ENCODE measurements at regions not wholly inside any gene's neighbourhood (a gene's known extent, or its start where the extent isn't known, plus 50 kb on each side); places are given as distances from the start of the nearest gene placed in this dataset.

DNA sequence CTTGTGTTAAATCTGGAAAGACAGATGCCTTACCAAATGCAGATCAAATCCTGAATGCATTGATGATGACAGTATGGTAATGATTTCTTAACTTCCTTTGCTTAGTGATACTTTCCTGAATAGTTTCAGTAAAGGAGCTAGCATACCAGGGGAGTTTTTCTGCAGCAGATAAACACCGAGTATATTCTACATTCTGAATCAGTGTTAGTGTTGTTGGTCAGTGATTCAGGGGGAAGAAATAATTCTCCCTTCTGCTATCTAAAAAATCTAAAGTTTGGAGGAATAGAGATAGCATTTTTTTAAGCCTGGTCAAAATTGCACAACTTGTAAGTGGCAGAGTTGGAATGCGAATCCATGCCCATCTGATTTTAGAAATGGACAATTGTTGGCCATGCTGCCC, 512.2 kb upstream of the MARCKS start:
- no peak for DNase-seq (ENCODE audit: low spot score)

DNA sequence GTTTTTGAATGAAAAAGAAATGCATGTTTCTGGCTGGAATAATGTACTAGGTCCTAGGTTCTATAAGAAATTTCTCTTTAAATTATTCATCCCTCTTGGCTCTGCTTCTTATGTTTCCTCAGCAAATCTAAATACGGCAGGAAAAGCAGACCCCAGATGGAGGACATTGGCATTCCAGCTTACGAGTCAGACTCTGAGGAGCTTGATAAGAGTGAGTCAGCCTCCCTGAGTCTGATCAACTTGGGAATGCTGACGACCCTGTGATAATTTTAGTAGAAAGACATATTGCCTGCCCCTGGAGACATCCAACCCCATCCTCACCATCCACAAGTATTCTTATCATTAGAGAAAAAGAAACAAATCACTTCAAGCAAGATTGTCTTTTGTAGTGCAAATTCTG, 509.7 kb upstream of the MARCKS start:
- DNase-seq (ENCODE audit: low spot score) = no peak

DNA sequence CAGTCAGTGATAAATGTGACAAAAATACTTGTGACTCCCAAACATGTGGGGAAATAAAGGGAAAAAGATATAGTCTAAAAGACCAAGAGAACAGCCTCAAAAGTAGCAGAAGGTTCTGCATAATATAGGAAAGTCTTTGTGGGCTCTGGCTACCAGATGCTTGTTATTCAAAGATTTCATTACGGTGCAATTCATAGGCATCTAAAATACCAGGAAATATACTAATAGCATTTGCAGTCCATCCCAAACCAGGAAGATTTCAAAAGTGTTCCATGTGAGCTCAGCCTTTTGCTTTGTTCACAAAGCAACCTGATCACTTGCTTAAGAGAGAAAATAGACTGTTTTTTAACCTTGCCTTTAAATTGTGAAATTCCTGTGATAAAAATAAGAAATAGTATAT, 506.7 kb upstream of the MARCKS start:
- no peak for DNase-seq (ENCODE audit: low spot score)

DNA sequence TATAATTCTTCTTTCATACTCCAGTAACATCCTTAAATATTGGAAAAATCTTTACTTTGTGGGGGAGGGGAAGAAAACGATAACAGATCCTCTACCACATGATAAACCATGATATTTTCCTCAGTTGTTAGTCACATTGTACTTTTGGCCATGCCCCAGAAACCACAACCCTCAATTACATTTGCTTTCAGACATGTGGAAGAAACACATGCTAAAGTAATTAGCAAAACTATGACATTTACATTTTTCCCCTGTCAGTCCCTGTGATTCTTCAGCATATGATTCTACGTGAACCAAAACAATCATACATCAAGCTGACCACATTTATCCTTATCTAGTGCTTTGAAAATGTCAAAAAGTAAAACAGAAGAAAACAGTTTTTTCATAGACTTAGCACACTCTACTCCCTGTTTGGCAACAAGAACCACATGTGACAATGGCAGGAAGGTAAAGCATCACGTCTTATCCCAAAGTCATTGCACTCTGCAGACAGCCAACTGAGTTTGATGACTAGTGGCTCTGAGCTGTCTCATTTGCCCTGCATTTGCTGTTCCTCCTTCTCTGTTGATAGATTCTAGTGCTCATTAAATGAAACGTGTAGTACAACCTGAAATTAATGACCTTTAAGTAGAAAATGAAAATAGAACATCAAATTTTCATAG, 505.8 kb upstream of the MARCKS start:
- DNase-seq (ENCODE audit: low spot score) = no peak

DNA sequence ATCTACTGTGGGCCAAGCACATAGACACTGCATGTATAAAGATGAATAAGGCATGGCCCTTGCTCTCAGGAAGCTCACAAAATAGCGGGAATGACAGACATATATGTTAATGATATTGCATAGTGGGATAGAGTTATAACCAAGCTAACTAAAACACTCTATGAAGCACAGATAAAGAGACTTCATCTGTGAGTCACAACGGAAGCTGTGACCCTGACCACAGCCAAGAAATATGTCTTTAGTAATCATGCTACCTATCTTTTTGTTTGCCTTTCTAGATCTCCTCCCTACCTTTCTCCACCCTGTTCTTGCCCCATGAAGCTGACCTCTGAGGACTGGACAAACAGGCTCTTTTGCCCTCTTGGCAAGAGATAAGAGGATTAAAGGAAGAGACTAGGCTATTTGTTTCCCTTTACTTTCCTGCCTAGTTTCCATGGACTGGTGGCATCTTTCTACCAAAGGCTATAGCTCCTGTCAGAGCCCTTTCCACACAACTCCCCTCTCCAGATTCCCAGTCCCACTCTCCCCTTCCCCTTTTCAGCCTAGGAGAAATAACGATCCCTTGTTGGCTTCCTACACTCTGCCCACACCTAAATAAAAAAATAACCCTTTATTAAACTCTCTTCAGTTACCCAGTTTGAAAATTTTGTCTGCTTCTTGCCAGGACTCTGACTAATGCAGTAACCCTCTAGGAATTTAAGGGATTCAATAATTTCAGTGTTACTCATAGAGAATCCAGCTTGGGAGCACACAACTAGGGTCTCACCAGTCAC, 504.9 kb upstream of the MARCKS start:
- no peak for DNase-seq (ENCODE audit: low spot score)

DNA sequence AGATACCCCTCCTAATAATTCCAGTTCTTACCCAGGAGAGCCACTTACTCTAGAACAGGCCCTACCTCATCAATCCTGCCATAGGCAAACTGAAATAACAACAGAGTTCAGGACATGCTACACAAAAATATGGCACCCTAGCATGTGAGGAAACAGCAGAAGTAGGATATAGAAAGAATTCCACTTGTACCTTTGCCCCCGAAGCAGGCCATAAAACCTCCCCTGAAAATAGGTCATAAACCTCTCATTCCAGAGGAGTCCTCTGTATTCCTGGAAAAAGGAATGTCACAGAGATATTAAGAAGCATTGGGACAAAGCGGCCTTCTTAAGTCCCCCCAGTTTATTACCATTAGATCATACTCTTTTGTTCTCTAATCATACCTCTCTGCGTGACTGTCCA, 504.3 kb upstream of the MARCKS start:
- no peak for DNase-seq (ENCODE audit: low spot score)

DNA sequence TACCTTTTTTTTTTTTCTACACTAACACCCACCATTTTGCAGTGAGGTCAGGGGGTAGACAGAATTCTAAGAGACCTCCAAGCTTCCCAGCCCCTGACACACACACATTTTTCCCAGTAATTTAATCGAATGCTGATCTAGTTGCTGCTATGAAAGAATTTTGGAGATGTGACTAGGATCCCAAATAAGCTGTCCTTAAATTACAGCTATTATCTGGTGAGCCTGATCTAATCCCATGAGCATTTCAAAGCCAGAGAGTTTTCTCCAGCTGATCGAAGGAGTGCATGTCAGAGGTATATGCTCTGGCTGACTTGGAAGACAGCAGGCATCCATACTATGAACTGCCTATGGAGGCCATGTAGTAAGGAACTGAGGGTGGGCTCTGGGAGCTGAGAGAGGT, 503.8 kb upstream of the MARCKS start:
- DNase-seq (ENCODE audit: low spot score) = no peak

DNA sequence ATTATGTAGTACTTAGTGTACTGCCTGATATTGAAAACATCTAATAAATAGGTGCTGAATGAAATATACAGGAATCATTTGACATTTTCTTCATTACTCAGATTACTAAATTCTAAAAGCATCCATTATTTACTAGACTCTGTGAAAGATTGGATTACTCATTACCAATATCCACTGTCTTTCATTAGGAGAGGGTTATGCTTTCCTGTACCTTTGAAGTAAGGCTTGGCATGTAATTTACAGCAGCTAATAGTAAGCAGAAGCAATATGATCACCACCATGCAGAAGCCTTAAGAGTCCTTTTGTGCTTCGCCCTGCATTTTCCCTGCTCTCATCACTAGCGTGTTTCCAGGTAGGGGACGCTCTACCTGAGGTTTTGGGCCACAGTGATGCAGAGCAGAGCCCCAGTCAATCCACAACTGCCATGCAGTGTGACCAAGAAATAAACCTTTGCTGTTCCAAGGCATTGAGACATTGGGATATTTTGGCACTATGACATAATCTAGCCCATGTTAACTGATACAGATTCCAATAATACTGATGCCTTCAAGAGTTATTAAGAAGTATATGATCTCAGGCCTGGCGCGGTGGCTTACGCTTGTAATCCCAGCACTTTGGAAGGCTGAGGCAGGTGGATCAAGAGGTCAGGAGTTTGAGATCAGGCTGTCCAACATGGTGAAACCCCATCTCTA, 502.8 kb upstream of the MARCKS start:
- DNase-seq (ENCODE audit: low spot score) = no peak

DNA sequence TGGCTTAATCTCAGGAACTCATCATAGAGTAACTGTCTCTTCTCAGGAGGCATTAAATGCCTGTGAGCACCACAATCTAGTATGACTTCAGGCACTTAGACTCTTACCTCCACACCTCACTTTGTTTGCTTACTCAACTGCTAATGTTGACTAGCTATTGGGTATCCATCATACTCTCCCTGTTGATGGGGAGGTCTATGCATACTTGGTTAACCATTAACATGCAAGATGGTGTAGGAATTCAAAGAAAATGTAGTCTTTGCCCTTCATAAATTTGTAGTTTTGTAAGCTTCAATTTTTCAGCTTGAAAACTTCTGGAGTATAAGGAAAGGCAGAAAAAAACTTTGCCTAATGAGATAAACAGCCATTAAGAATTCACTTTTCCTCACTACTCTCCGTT, 501.0 kb upstream of the MARCKS start:
- no peak for DNase-seq (ENCODE audit: low spot score)

DNA sequence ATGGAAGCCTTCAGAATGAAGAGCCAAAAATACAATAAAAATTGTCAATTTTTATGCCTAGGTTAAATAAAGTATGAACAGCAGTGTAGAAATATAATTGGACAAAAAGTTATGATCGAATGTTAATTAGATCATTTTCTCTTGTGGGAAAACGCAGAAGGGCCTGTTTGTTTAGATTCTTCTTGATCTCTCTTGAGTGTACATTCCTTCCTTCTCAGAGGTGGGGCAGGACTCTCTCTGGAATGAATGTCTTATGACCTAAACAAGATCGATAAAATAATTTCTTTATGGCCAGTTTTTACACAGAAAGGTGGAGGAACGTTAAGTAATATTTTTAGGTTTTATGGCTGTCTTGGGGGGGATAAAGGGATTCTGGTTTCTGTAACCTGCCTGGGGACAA, 500.1 kb upstream of the MARCKS start:
- no peak for DNase-seq (ENCODE audit: low spot score)

DNA sequence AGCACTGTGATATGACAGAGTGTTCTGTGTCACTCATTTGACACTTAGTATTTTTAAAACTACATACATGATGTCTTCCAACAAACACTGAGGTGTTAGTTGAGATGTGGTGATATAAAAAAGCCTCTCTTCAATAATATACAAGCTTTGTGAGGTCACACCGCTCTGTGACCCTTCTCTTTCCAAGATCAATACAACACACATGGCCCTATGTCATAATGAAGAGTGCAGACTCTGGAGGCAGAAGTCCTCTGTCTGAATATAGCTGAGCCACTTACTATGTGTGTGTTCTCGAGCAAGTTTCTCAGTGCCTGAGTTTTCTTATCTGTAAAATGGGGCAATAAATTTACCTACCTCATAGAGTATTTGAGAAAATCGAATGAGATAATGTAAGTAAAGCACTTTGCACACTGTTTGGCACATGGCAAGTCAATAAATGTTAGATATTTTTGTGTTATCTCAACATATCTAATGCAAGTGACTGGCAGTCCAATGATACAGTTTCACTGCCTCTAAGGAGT, 499.0 kb upstream of the MARCKS start:
- DNase-seq (ENCODE audit: low spot score) = no peak

DNA sequence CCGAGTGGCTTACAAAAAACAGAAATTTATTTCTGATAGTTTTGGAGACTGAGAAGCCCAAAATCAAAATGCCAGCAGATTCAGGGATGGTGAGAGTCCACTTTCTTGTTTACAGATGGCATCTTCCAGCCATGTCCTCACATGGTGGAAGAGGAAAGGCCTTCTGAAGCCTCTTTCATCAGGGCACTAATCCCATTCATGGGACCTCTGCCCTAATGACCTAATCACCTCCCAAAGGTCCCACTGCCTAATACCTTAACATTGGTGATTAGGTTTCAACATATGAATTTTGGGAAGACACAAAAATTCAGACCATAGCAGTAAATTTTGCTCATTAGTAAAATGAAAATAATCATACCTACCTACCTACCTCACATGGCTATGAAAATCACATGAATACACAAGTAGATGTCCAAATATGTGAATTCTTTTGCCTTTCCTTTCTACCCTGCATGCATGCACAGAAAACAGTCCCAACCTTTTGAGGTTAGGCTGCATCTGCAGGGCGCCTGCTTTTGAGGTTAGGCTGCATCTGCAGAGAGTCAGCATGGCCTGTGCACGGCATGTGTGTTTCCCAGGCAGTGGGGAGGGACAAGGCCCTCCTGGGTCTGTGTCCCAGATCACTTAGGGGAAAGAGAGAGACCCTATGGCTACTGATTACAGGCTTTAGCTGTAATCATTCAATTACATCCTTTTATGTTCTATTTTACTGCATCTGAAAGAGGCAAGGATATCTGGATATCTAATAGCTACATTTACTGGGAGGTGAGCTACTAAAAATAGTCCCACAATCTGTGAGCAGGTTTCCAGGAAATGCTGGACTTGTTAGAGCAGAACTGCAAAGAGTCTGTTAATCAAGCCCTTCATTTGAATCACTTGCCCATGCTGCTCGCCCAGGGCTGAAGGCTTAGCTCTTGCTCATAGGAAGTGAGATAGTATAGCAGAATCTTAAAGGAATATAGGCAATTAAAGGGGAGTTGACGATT, 497.7 kb upstream of the MARCKS start:
- DNase-seq (ENCODE audit: low spot score) = no peak

DNA sequence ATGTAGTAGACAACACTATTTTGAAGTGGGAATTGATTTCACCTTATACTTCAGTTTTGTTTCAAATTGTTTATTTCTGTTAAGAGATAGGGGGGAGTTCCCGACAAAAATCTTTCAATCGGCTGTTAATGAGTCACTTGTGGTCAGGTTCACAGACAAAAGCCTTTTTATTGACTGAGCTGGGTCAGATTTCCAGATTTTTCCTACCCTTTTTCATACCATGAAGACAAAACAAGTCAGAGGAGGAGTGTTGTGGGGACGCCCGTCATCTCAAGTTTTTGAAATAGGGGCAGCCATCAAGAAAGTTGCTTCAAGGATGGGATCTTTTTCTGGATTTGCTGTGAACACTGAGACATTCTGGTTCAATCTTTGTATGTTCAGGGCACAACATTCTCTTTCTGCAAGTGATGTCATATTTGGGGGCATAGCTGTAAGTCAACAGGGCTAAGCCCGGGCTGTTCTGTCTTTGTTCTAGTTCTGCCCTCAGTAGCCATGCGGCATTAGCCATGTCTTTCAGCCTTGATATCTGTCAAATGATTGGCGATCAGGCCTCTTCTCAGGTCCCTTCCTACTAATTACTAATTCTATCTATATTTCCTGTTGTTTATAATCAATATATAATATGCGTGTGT, 496.0 kb upstream of the MARCKS start:
- peak; percentile 62 for DNase-seq (ENCODE audit: low spot score)

DNA sequence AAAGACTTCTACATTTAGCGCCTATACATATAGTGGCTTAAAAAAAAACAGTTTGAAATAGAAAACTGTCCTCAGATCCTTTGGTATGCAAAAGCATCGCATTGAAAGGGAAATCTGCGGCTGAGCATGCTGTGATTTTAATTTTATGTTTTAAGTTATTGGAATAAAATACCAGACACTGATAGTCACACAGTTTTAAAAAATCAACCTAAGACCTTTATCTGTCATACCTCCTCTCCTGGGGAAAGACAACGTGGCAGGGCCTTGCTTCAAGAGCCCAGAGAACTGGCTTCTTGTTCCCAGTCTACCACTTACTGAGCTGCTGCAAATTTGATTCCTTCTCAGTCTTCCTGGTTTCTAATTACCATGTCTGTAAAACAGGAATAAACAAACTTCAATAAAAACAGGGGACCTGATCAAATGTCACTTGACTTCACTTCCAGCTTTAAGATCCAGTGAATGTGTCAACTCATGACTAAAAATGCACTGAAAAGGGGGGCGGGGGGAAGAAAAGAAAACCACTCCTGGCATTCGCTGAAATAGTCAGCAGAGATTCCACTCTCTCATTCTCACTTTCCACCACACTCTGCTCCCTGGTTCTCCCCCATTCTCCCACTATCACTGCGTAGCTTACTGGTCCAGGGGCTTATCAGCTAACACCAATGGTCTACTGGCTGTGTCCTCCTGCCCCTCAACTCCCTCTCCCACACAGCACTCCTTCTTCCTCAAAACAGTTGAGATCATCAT, 494.7 kb upstream of the MARCKS start:
- DNase-seq (ENCODE audit: low spot score) = no peak

DNA sequence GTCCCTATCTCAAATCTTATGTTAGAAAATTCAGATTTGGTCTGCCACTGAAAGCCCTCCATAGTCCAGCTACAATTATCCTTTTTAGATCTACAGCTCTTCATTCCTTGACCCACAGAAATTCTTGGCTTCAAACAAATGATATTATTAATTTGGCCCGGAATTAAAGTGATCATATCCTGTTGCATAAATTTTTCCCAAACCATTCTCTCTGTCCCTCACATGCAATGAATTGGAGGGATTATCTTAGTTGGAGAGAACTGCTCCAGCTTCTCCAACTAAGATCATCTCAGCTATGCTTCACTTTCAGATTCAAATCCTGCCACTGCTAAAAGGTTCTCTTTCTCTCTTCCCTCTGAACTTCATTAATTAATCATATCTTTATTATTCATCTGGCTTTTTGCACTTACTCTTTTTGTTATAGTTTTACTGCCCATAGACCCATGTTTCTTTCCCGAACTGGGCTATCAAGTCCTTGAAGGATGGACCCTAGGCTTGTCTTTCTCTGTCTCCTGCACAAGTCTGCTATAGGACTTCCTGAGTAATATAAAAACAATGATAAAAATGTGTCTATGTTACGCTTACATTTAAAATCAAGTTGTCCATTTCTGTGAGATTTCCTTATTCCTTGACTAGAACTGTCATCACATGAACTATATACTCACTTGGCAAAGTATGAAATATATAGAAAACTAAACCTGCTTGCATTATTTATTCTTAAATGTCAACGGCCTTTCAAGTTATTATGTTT, 493.9 kb upstream of the MARCKS start:
- no peak for DNase-seq (ENCODE audit: low spot score)

DNA sequence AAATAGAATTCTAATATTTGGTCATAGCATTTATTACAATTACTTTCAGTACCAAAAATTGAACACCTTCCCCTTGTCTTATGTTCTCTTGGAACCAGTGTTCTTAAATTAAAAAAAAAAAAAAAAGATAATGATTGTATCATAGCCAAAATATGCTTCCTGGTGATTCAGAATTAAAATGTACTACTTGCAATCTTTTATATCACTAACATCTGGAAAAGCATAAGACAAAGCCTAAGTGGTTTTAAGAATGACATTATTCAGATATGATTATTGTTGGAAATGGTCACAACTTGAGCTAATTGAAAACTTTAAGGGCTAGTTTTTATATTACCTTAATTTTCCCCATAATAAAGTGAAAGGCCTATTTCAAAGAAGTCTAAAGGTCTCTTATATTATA, 493.3 kb upstream of the MARCKS start:
- DNase-seq (ENCODE audit: low spot score) = no peak

DNA sequence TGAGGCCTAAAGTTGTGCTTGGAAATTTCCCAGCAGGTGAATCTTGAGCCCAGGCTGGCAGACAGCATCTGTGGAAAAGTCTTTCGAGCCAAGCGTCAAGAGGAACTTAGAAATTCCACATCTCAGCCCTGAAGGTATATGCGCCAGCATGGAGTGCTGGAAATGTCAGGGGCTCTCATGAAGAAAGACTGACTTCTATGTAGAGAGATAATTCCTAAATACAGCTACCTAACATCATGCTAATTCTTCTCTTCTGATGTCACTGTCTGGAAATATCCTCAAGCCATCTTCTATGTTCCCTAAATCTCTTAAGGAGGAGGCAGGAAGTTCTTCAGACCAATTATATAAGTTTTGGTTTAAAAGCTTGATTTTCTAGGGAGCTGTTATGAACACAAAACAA, 492.4 kb upstream of the MARCKS start:
- no peak for DNase-seq (ENCODE audit: low spot score)

DNA sequence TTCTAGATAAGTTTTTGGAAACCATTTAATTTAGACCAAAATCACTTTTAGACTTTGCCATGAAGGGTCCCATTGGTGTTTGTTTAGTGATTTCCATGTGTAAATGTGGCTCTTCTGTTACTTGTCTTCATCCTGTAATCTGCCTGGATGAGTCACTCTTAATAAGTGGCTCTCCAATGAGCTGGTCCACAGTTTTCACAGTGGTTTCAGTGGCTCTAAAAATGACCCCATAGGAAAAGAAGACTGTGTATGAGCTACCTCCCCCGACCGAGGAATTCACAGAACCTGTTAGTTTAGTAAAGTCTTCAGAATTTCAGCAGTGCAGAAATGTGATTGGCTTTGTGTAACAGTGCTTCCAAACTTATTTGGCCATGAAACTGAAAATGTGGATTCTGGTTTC, 492.0 kb upstream of the MARCKS start:
- no peak for DNase-seq (ENCODE audit: low spot score)

DNA sequence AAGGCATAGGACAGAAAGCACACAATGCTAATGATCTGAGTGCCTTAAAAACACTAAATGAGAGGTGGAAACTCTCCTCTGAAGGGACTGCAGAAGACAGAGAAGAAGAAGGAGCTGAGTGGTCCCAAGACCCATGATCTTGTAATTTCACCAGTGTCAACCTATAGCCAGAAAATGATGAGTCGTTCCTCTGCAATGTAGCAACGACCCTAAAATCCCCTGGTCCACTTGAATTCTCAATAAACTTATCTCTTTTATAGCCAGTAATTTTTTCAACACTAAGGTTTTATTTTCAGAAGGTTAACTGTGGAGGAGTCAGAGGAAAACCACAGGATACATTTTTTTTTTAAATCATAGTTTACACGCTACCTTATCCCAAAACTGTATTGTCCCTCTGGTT, 490.6 kb upstream of the MARCKS start:
- no peak for DNase-seq (ENCODE audit: low spot score)
